ENCODE measurements at regions not wholly inside any gene's neighbourhood (a gene's known extent, or its start where the extent isn't known, plus 50 kb on each side); places are given as distances from the start of the nearest gene placed in this dataset.

GRCh38 chr13:76799696-76800095 lies 86.5 kb downstream of the KCTD12 start (continued):
- TF ChIP-seq, protein P1, sequence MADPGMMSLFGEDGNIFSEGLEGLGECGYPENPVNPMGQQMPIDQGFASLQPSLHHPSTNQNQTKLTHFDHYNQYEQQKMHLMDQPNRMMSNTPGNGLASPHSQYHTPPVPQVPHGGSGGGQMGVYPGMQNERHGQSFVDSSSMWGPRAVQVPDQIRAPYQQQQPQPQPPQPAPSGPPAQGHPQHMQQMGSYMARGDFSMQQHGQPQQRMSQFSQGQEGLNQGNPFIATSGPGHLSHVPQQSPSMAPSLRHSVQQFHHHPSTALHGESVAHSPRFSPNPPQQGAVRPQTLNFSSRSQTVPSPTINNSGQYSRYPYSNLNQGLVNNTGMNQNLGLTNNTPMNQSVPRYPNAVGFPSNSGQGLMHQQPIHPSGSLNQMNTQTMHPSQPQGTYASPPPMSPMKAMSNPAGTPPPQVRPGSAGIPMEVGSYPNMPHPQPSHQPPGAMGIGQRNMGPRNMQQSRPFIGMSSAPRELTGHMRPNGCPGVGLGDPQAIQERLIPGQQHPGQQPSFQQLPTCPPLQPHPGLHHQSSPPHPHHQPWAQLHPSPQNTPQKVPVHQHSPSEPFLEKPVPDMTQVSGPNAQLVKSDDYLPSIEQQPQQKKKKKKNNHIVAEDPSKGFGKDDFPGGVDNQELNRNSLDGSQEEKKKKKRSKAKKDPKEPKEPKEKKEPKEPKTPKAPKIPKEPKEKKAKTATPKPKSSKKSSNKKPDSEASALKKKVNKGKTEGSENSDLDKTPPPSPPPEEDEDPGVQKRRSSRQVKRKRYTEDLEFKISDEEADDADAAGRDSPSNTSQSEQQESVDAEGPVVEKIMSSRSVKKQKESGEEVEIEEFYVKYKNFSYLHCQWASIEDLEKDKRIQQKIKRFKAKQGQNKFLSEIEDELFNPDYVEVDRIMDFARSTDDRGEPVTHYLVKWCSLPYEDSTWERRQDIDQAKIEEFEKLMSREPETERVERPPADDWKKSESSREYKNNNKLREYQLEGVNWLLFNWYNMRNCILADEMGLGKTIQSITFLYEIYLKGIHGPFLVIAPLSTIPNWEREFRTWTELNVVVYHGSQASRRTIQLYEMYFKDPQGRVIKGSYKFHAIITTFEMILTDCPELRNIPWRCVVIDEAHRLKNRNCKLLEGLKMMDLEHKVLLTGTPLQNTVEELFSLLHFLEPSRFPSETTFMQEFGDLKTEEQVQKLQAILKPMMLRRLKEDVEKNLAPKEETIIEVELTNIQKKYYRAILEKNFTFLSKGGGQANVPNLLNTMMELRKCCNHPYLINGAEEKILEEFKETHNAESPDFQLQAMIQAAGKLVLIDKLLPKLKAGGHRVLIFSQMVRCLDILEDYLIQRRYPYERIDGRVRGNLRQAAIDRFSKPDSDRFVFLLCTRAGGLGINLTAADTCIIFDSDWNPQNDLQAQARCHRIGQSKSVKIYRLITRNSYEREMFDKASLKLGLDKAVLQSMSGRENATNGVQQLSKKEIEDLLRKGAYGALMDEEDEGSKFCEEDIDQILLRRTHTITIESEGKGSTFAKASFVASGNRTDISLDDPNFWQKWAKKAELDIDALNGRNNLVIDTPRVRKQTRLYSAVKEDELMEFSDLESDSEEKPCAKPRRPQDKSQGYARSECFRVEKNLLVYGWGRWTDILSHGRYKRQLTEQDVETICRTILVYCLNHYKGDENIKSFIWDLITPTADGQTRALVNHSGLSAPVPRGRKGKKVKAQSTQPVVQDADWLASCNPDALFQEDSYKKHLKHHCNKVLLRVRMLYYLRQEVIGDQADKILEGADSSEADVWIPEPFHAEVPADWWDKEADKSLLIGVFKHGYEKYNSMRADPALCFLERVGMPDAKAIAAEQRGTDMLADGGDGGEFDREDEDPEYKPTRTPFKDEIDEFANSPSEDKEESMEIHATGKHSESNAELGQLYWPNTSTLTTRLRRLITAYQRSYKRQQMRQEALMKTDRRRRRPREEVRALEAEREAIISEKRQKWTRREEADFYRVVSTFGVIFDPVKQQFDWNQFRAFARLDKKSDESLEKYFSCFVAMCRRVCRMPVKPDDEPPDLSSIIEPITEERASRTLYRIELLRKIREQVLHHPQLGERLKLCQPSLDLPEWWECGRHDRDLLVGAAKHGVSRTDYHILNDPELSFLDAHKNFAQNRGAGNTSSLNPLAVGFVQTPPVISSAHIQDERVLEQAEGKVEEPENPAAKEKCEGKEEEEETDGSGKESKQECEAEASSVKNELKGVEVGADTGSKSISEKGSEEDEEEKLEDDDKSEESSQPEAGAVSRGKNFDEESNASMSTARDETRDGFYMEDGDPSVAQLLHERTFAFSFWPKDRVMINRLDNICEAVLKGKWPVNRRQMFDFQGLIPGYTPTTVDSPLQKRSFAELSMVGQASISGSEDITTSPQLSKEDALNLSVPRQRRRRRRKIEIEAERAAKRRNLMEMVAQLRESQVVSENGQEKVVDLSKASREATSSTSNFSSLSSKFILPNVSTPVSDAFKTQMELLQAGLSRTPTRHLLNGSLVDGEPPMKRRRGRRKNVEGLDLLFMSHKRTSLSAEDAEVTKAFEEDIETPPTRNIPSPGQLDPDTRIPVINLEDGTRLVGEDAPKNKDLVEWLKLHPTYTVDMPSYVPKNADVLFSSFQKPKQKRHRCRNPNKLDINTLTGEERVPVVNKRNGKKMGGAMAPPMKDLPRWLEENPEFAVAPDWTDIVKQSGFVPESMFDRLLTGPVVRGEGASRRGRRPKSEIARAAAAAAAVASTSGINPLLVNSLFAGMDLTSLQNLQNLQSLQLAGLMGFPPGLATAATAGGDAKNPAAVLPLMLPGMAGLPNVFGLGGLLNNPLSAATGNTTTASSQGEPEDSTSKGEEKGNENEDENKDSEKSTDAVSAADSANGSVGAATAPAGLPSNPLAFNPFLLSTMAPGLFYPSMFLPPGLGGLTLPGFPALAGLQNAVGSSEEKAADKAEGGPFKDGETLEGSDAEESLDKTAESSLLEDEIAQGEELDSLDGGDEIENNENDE (IDR thresholded peaks at IDR 0.05; ENCODE audit: insufficient replicate concordance, low read length): no peak
- TF ChIP-seq ATF3 (IDR thresholded peaks at IDR 0.05; ENCODE audit: insufficient read depth, low read depth, low read length): no peak
- no peak for TF ChIP-seq PHF8 (conservative IDR thresholded peaks at IDR 0.05; ENCODE audit: low read depth, low read length)
- TF ChIP-seq, protein P2, sequence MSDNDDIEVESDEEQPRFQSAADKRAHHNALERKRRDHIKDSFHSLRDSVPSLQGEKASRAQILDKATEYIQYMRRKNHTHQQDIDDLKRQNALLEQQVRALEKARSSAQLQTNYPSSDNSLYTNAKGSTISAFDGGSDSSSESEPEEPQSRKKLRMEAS (IDR thresholded peaks at IDR 0.05): no peak

All from H1 (cell line).